ENCODE measurements at regions not wholly inside any gene's neighbourhood (a gene's known extent, or its start where the extent isn't known, plus 50 kb on each side); places are given as distances from the start of the nearest gene placed in this dataset.

DNA sequence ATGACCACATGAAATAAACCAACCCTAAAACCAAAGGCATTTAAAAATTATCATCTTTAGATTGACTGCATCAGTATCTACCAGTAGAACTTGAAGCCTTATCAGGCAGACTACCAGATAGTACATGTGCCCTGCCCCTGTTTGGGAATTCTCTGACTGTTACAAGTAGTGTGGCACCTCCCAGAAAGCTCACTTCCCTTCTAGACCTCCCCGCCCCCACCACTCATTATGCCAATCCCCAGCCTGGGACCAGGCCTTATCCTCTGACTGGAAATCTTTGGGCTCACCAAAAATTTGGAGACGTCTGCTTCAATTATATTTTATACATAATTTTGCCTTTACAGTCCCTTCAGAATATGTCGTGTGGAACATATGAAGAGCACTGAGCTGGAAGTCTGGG is 155.6 kb downstream of the TFAP2B start:
- Histone ChIP-seq H3K9me3 (no peaks in the 10 kb centered on the region), H3K4me1 (replicated peaks) (no peaks in the 10 kb centered on the region), H3K27me3 (replicated peaks; ENCODE audit: insufficient read depth) (no peaks in the 10 kb centered on the region), H3K4me3 (no peak overlapping the region), H3K27ac (no peak overlapping the region), H3K36me3 (no peaks in the 10 kb centered on the region)
- WGBS: 86% methylated on average over 3 of the region's 3 CpGs
- TF ChIP-seq POLR2A (IDR thresholded peaks at IDR 0.05): no peak
- no peak for TF ChIP-seq POLR2AphosphoS5 (IDR thresholded peaks at IDR 0.05)
- TF ChIP-seq, protein P1, sequence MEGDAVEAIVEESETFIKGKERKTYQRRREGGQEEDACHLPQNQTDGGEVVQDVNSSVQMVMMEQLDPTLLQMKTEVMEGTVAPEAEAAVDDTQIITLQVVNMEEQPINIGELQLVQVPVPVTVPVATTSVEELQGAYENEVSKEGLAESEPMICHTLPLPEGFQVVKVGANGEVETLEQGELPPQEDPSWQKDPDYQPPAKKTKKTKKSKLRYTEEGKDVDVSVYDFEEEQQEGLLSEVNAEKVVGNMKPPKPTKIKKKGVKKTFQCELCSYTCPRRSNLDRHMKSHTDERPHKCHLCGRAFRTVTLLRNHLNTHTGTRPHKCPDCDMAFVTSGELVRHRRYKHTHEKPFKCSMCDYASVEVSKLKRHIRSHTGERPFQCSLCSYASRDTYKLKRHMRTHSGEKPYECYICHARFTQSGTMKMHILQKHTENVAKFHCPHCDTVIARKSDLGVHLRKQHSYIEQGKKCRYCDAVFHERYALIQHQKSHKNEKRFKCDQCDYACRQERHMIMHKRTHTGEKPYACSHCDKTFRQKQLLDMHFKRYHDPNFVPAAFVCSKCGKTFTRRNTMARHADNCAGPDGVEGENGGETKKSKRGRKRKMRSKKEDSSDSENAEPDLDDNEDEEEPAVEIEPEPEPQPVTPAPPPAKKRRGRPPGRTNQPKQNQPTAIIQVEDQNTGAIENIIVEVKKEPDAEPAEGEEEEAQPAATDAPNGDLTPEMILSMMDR (IDR thresholded peaks at IDR 0.05): no peak
- no peak for DNase-seq (ENCODE audit: low spot score)
- intact Hi-C loops (cut with DNase I): no loop called here

DNA sequence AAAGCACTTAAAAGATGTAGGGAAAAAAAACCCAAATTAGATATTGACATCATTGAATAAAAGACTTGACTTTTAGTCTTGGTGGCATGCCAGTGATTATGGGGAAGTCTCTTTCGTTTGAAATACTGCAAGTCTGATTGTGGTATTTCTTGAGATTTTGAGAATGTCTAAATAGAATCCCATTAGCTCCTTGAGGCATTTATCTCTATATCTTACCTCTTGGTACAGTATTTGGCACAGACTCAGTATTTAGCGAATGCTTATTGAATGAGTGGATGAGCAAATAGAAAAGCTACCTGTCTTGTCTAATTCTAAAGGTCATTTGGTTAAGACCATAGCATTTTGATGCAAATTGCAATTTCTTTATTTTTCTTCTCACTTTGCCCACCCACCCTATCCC is 156.5 kb downstream of the TFAP2B start:
- WGBS: 40% methylated on average over 2 of the region's 2 CpGs
- intact Hi-C loops (cut with DNase I): no loop called here
- no peaks in the 10 kb centered on the region for H3K36me3 ChIP-seq
- H3K4me1 ChIP-seq (replicated peaks): no peaks in the 10 kb centered on the region
- no peak overlapping the region for H3K27ac ChIP-seq
- no peaks in the 10 kb centered on the region for H3K27me3 ChIP-seq (replicated peaks; ENCODE audit: insufficient read depth)
- no peaks in the 10 kb centered on the region for H3K9me3 ChIP-seq
- no peak for TF ChIP-seq POLR2AphosphoS5 (IDR thresholded peaks at IDR 0.05)
- TF ChIP-seq, protein P1 (IDR thresholded peaks at IDR 0.05): no peak
- TF ChIP-seq POLR2A (IDR thresholded peaks at IDR 0.05): no peak
- no peak for DNase-seq (ENCODE audit: low spot score)
- H3K4me3 ChIP-seq: no peak overlapping the region

DNA sequence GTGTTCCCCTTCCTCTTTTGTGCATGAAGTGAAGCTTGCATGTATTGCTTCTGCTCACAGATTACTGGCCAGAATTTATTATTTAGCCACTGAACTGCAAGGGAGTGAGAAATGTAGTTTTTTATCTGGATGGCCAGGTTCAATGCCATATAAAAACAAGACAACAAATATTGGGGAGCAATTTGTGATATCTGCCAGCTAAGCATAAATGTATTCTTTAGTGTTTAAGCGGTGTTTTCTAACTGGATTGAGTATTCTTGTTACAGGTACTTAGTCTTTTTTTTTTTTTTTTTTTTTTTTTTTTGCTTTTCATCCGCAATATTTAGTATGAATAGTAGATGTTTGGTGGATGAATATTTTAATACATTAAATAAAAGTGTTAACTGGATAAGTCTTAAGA is 158.2 kb downstream of the TFAP2B start:
- no peak for DNase-seq (ENCODE audit: low spot score)
- TF ChIP-seq POLR2A (IDR thresholded peaks at IDR 0.05): no peak
- TF ChIP-seq, protein P1 (IDR thresholded peaks at IDR 0.05): no peak
- no peak for TF ChIP-seq POLR2AphosphoS5 (IDR thresholded peaks at IDR 0.05)
- H3K36me3 ChIP-seq: no peaks in the 10 kb centered on the region
- H3K4me1 ChIP-seq (replicated peaks): no peaks in the 10 kb centered on the region
- no peaks in the 10 kb centered on the region for H3K9me3 ChIP-seq
- no peaks in the 10 kb centered on the region for H3K27me3 ChIP-seq (replicated peaks; ENCODE audit: insufficient read depth)
- H3K4me3 ChIP-seq: no peak overlapping the region
- intact Hi-C loops (cut with DNase I): no loop called here
- no peak overlapping the region for H3K27ac ChIP-seq
- 92% methylated on average over 2 of the region's 2 CpGs for WGBS

DNA sequence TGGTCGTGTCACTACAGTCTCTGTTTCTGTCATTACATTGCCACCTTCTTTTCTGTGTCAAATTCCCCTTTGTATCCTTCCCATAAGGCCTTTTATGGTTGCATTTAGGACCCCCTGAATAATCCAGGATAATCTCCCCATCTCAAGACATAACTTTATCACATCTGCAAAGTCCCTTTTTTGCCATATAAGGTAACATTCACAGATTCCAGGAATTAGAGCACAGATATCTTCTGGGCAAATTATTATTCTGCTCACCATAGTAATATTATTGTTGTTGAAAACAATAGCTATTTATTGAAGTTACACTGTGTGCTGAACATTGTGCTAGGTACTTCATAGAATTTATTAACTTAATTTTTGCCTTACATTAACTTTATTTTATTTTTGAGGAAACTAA is 159.1 kb downstream of the TFAP2B start:
- intact Hi-C loops (cut with DNase I): no loop called here
- H3K4me3 ChIP-seq: no peak overlapping the region
- DNase-seq (ENCODE audit: low spot score): no peak
- H3K36me3 ChIP-seq: no peaks in the 10 kb centered on the region
- H3K4me1 ChIP-seq (replicated peaks): no peaks in the 10 kb centered on the region
- TF ChIP-seq, protein P1 (IDR thresholded peaks at IDR 0.05): no peak
- TF ChIP-seq POLR2A (IDR thresholded peaks at IDR 0.05): no peak
- H3K27me3 ChIP-seq (replicated peaks; ENCODE audit: insufficient read depth): no peaks in the 10 kb centered on the region
- no peaks in the 10 kb centered on the region for H3K9me3 ChIP-seq
- no peak overlapping the region for H3K27ac ChIP-seq
- 83% methylated on average over 1 of the region's 1 CpG for WGBS

DNA sequence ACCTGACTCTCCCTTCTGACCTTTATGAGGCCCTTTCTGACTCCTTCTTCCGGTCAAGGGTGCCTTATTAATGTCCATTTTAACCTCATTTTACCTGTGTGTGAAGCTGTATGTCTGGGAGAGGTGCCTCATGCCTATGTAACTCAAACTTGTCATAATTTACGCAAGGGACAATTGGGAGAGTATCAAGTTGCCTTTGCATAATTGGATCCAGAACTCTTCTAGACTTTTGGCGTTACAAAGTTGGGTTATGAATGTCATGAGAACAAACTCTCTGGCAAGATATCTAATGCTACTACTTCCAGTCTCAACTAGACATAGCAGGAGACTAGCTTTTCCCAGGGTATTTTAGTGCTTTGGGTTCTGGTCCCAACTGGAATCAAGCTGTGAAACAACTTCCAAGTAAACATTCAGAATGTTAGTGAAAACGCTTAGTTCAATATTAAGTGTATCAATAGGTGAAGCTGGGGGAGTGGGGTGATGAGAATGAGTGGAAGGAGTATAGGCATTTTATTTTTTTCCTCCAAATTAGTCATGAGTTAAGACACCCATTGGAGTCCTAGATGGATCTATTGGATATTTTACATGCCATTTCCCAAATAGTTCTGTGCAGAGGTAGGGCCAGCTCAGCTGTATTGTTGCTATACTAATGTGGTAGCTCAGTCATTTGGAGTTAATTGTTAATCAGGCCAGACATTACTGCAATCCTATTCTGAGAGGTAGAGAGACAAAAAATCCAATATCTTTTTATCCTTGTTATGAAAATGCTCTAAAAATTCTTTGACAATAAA is 159.9 kb downstream of the TFAP2B start:
- H3K9me3 ChIP-seq: no peaks in the 10 kb centered on the region
- TF ChIP-seq, protein P1 (IDR thresholded peaks at IDR 0.05): no peak
- TF ChIP-seq POLR2A (IDR thresholded peaks at IDR 0.05): no peak
- no peak for TF ChIP-seq POLR2AphosphoS5 (IDR thresholded peaks at IDR 0.05)
- H3K4me1 ChIP-seq (replicated peaks): no peaks in the 10 kb centered on the region
- no peak overlapping the region for H3K27ac ChIP-seq
- intact Hi-C loops (cut with DNase I): no loop called here
- no peaks in the 10 kb centered on the region for H3K36me3 ChIP-seq
- WGBS: 56% methylated on average over 4 of the region's 4 CpGs
- no peak overlapping the region for H3K4me3 ChIP-seq
- DNase-seq (ENCODE audit: low spot score): no peak
- H3K27me3 ChIP-seq (replicated peaks; ENCODE audit: insufficient read depth): no peaks in the 10 kb centered on the region

Data from prostate gland (tissue), 2 donors.